ENCODE measurements at regions not wholly inside any gene's neighbourhood (a gene's known extent, or its start where the extent isn't known, plus 50 kb on each side); places are given as distances from the start of the nearest gene placed in this dataset.

- Histone ChIP-seq H3K4me1 (peaks cover 8 to 20% (median 15%) of the 10 kb centered on the region in 4 donors), H3K36me3 (no peaks in the 10 kb centered on the region), H3K27ac (replicated peaks in 1 of 4) (no peak overlapping the region), H3K9me3 (no peaks in the 10 kb centered on the region), H3K27me3 (no peaks in the 10 kb centered on the region), H3K4me3 (no peak overlapping the region)
- intact Hi-C loops (cut with DNase I), result no loop called here
- no peak for DNase-seq (ENCODE audit: extremely low spot score)
- WGBS, result 83% methylated on average over 11 of the region's 11 CpGs
- no peak for TF ChIP-seq POLR2AphosphoS5 (IDR thresholded peaks at IDR 0.05)
- no peak for TF ChIP-seq CTCF (IDR thresholded peaks at IDR 0.05)
- no peak for TF ChIP-seq POLR2A (IDR thresholded peaks at IDR 0.05; ENCODE audit: low read depth)
- TF ChIP-seq EP300 (IDR thresholded peaks at IDR 0.05), result no peak
Measured at GRCh38 chr6:170131351-170131750, 159.5 kb downstream of the DLL1 start.

GRCh38 chr6:170130771-170131241, 160.1 kb downstream of the DLL1 start:
- no peak for DNase-seq (ENCODE audit: extremely low spot score)
- H3K4me1 ChIP-seq, result peaks cover 8 to 20% (median 11%) of the 10 kb centered on the region in 4 donors
- no peak for TF ChIP-seq CTCF (IDR thresholded peaks at IDR 0.05)
- no peaks in the 10 kb centered on the region for H3K9me3 ChIP-seq
- 93% methylated on average over 7 of the region's 9 CpGs for WGBS
- H3K27ac ChIP-seq (replicated peaks in 1 of 4), result no peak overlapping the region
- no peaks in the 10 kb centered on the region for H3K27me3 ChIP-seq
- intact Hi-C loops (cut with DNase I), result no loop called here
- H3K4me3 ChIP-seq, result no peak overlapping the region
- H3K36me3 ChIP-seq, result no peaks in the 10 kb centered on the region

- Histone ChIP-seq H3K4me3 (no peak overlapping the region), H3K27me3 (no peaks in the 10 kb centered on the region), H3K4me1 (peaks cover 8 to 20% (median 11%) of the 10 kb centered on the region in 4 donors), H3K9me3 (no peaks in the 10 kb centered on the region), H3K36me3 (no peaks in the 10 kb centered on the region), H3K27ac (replicated peaks in 1 of 4) (no peak overlapping the region)
- no peak for DNase-seq (ENCODE audit: extremely low spot score)
- 83% methylated on average over 15 of the region's 15 CpGs for WGBS
- no peak for TF ChIP-seq EP300 (IDR thresholded peaks at IDR 0.05)
- no peak for TF ChIP-seq CTCF (IDR thresholded peaks at IDR 0.05)
- no peak for TF ChIP-seq POLR2A (IDR thresholded peaks at IDR 0.05; ENCODE audit: low read depth)
- no peak for TF ChIP-seq POLR2AphosphoS5 (IDR thresholded peaks at IDR 0.05)
- intact Hi-C loops (cut with DNase I), result no loop called here
Measured at GRCh38 chr6:170130201-170130621, 160.7 kb downstream of the DLL1 start.

- H3K36me3 ChIP-seq, result no peaks in the 10 kb centered on the region
- no peak overlapping the region for H3K27ac ChIP-seq (replicated peaks in 1 of 4)
- H3K4me1 ChIP-seq, result peaks cover 8 to 20% (median 11%) of the 10 kb centered on the region in 4 donors
- intact Hi-C loops (cut with DNase I), result no loop called here
- no peak for TF ChIP-seq POLR2AphosphoS5 (IDR thresholded peaks at IDR 0.05)
- 54% methylated on average over 2 of the region's 14 CpGs for WGBS
- DNase-seq (ENCODE audit: extremely low spot score), result no peak
- no peak overlapping the region for H3K4me3 ChIP-seq
- H3K27me3 ChIP-seq, result no peaks in the 10 kb centered on the region
- H3K9me3 ChIP-seq, result no peaks in the 10 kb centered on the region
Measured at GRCh38 chr6:170129691-170130171, 161.1 kb downstream of the DLL1 start.

GRCh38 chr6:170128811-170129681, 161.8 kb downstream of the DLL1 start:
- Histone ChIP-seq H3K4me3 (no peak overlapping the region), H3K4me1 (peaks cover 8 to 20% (median 11%) of the 10 kb centered on the region in 4 donors), H3K9me3 (no peaks in the 10 kb centered on the region), H3K27ac (replicated peaks in 1 of 4) (no peak overlapping the region), H3K27me3 (no peaks in the 10 kb centered on the region), H3K36me3 (no peaks in the 10 kb centered on the region)
- 93% methylated on average over 14 of the region's 34 CpGs for WGBS
- DNase-seq (ENCODE audit: extremely low spot score), result no peak
- TF ChIP-seq POLR2AphosphoS5 (IDR thresholded peaks at IDR 0.05) (no peak), POLR2A (IDR thresholded peaks at IDR 0.05; ENCODE audit: low read depth) (no peak), CTCF (IDR thresholded peaks at IDR 0.05) (no peak), EP300 (IDR thresholded peaks at IDR 0.05) (no peak)
- intact Hi-C loops (cut with DNase I), result no loop called here

Data from esophagus muscularis mucosa (tissue), 4 donors.